HepG2 (cell line): ENCODE measurements at regions not wholly inside any gene's neighbourhood (a gene's known extent, or its start where the extent isn't known, plus 50 kb on each side); places are given as distances from the start of the nearest gene placed in this dataset.
A peak's percentile ranks its signal among the peaks of the same experiment; 100 is the strongest.

Source experiments
- ATAC-seq: fragments of 200-7000 bp; cut with Tn5 transposase; 3 replicates; pipeline ENCODE4 v1.9.1; 2020; ENCODE audit warnings: mild to moderate bottlenecking, moderate library complexity
- BruUV-seq: library from RNA; stranded (reverse); fragments of 400-500 nt; replicated peaks from 2 replicates; lab custom pipeline; 2021; lab: Mats Ljungman, UMichigan
- CTCF ChIA-PET: fragments of 300-600 bp; formaldehyde crosslinking; extraction: SDS; loops from one replicate; lab custom pipeline; 2021; ENCODE audit warnings: low total read pairs, inconsistent platforms, low intra/inter-chr PET ratio; lab: Yijun Ruan, JAX
- POLR2A ChIA-PET: fragments of 350-600 bp; sonication (Branson Sonifier 250); formaldehyde crosslinking; loops from one replicate; lab custom pipeline; 2020; ENCODE audit warnings: antibody characterized with exemption, inconsistent platforms; lab: Yijun Ruan, JAX
- DNase-seq: peaks from one replicate; pipeline ENCODE4 v3.0.0-alpha.2; 2015; ENCODE audit warnings: low spot score
- FAIRE-seq: peaks from 3 replicates; lab custom pipeline; 2011; peaks lifted over from hg19 to GRCh38; lab: Jason Lieb, UNC
- H2AFZ ChIP-seq: one replicate; pipeline ENCODE4 v1.6.1; 2011; ENCODE audit warnings: low read length, inconsistent platforms
- H3K27ac ChIP-seq: fragments of 300-600 bp; 3 replicates; pipeline ENCODE4 v1.8.0; 2011; ENCODE audit warnings: mixed run types, mild to moderate bottlenecking, mixed read lengths, low read length, inconsistent platforms; ENCODE audit not compliant: insufficient read depth; ENCODE audit errors: extremely low read length
- H3K27me3 ChIP-seq, 2 experiments: fragments of 200-600 bp in 1 of 2; 2 replicates in 1 of 2; 3 replicates in 1 of 2; pipeline versions ENCODE4 v1.6.0 to v1.8.0; 2011; ENCODE audit warnings: low read length in 2 of 2, mild to moderate bottlenecking in 2 of 2, moderate library complexity in 2 of 2, inconsistent platforms in 1 of 2; ENCODE audit not compliant: insufficient read depth in 2 of 2, control insufficient read depth in 1 of 2
- H3K36me3 ChIP-seq, 2 experiments: fragments of 200-600 bp in 1 of 2; replicated peaks in 1 of 2; 2 replicates in 1 of 2; 3 replicates in 1 of 2; pipeline versions ENCODE4 v1.5.1 to v1.8.0; 2011; ENCODE audit warnings: low read length in 2 of 2, inconsistent platforms in 1 of 2; ENCODE audit not compliant: insufficient read depth in 2 of 2, control insufficient read depth in 1 of 2
- H3K4me1 ChIP-seq: 2 replicates; pipeline ENCODE4 v1.5.1; 2012; ENCODE audit warnings: low read length, inconsistent platforms; ENCODE audit not compliant: insufficient read depth
- H3K4me2 ChIP-seq: 2 replicates; pipeline ENCODE4 v1.6.0; 2011; ENCODE audit warnings: low read depth, low read length, inconsistent platforms
- H3K4me3 ChIP-seq, 3 experiments: fragments of 200-600 bp in 1 of 3; sonication (generic), shearing (Covaris generic) in 1 of 3; replicated peaks in 1 of 3; 2 replicates each; pipeline ENCODE4 v1.5.1; 2011 to 2016; ENCODE audit warnings: low read length in 3 of 3, inconsistent platforms in 2 of 3, low read depth in 2 of 3, mild to moderate bottlenecking in 2 of 3, control low read depth in 1 of 3, mixed read lengths in 1 of 3; ENCODE audit not compliant: insufficient read depth in 1 of 3
- H3K79me2 ChIP-seq: one replicate; pipeline ENCODE4 v1.6.1; 2011; ENCODE audit warnings: low read length, inconsistent platforms; ENCODE audit not compliant: insufficient read depth
- H3K9ac ChIP-seq: 2 replicates; pipeline ENCODE4 v1.6.0; 2011; ENCODE audit warnings: mild to moderate bottlenecking, low read depth, low read length, inconsistent platforms; ENCODE audit not compliant: insufficient read depth
- H3K9me3 ChIP-seq: 2 replicates; pipeline ENCODE4 v1.5.1; 2012; ENCODE audit warnings: mild to moderate bottlenecking, low read length
- H4K20me1 ChIP-seq: 2 replicates; pipeline ENCODE4 v1.6.0; 2011; ENCODE audit warnings: inconsistent platforms, mild to moderate bottlenecking, low read length, moderate library complexity; ENCODE audit not compliant: insufficient read depth
- ISX ChIP-seq: sonication (generic); formaldehyde crosslinking; conservative IDR thresholded peaks from 2 replicates; pipeline ENCODE4 v1.5.0; 2020; ENCODE audit warnings: missing genetic modification reagents
- PCBP1 ChIP-seq: fragments of 200-400 bp; formaldehyde crosslinking; IDR thresholded peaks from 2 replicates; pipeline ENCODE4 v1.6.1; 2017; ENCODE audit warnings: mild to moderate bottlenecking, low read depth, low read length, borderline replicate concordance
- POLR2AphosphoS2 ChIP-seq: IDR thresholded peaks from 2 replicates; pipeline ENCODE4 v1.6.1; 2011; ENCODE audit warnings: low read depth, low read length, improper control_type of control experiment
- RAD21 ChIP-seq: fragments of 450-650 bp; formaldehyde crosslinking; IDR thresholded peaks from 2 replicates; pipeline ENCODE4 v1.5.0; 2020; ENCODE audit warnings: mild to moderate bottlenecking
- SMC3 ChIP-seq: IDR thresholded peaks from 2 replicates; pipeline ENCODE4 v1.6.1; 2011; ENCODE audit warnings: low read length, improper control_type of control experiment
- STAG1 ChIP-seq: sonication (generic); formaldehyde crosslinking; IDR thresholded peaks from 2 replicates; pipeline ENCODE4 v1.4.0; 2020; ENCODE audit warnings: missing genetic modification reagents
- TEAD3 ChIP-seq: optimal IDR thresholded peaks from 2 replicates; pipeline ENCODE3; 2016; ENCODE audit warnings: borderline replicate concordance
- XRCC5 ChIP-seq: fragments of 200-400 bp; formaldehyde crosslinking; optimal IDR thresholded peaks from 2 replicates; pipeline ENCODE3; 2017; ENCODE audit warnings: mild to moderate bottlenecking, low read length
- ZBTB8A ChIP-seq: sonication (generic); formaldehyde crosslinking; IDR thresholded peaks from 2 replicates; pipeline ENCODE4 v1.4.0; 2020; ENCODE audit warnings: mild to moderate bottlenecking, low read depth, missing genetic modification reagents, borderline replicate concordance
- ZMYM4 ChIP-seq: sonication (generic); formaldehyde crosslinking; IDR thresholded peaks from 2 replicates; pipeline ENCODE4 v1.8.1; 2023; ENCODE audit warnings: mild to moderate bottlenecking, missing genetic modification reagents
- ZNF484 ChIP-seq: sonication (generic); formaldehyde crosslinking; IDR thresholded peaks from 2 replicates; pipeline ENCODE4 v1.5.1; 2020; ENCODE audit warnings: mild to moderate bottlenecking, low read depth, missing genetic modification reagents, borderline replicate concordance
- ZNF556 ChIP-seq: sonication (generic); formaldehyde crosslinking; IDR thresholded peaks from 2 replicates; pipeline ENCODE4 v1.4.0; 2020; ENCODE audit warnings: mild to moderate bottlenecking, missing genetic modification reagents, borderline replicate concordance
- ZNF616 ChIP-seq: sonication (generic); formaldehyde crosslinking; IDR thresholded peaks from 2 replicates; pipeline ENCODE4 v1.5.0; 2020; ENCODE audit warnings: low read depth, mild to moderate bottlenecking, missing genetic modification reagents
- WGBS: methylation state at CpG from one replicate; pipeline ENCODE4 v1.1.6; 2017; ENCODE audit warnings: low lambda C conversion rate; 5-methylcytosine and 5-hydroxymethylcytosine counted together
- in situ Hi-C: cut with HindIII; loops from 2 replicates; pipeline ENCODE4 v1.10.0; 2017; ENCODE audit warnings: low pct_unique_long_range_greater_than_20kb; ENCODE audit not compliant: extremely low pct_ligation_motif_present
- intact Hi-C: fragments of 100-400 bp; cut with micrococcal nuclease; formaldehyde crosslinking; loops from one replicate; pipeline ENCODE4 v1.10.0; 2022; ENCODE audit not compliant: unreplicated experiment
- TF ChIP-seq, protein P1 (sequence below): sonication (generic); formaldehyde crosslinking; IDR thresholded peaks from 2 replicates; pipeline ENCODE4 v1.5.0; 2020; ENCODE audit warnings: mild to moderate bottlenecking, missing genetic modification reagents, moderate library complexity

DNA sequence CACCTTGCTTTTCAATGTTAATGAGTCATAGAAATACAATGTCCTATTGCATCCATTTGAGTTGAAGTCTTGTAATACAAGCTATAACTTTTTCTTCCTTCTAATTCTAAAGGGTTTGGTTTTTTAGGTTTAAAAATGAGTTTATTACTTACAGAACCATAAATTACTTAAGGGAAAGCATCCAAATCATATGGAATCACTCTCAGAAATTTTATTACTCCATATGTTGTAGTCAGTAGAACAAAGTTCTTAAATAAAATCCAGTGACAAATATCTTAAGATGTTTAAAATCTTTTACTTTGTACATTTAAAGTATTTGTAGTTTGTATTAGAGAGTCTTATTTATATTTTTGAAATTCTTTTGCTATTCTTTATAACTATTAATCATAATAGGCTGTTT, 253.2 kb downstream of the IPO8 start (continued):
- no peak for TF ChIP-seq ZBTB8A (CRISPR knock-in tag)
- TF ChIP-seq ZNF616, result no peak

DNA sequence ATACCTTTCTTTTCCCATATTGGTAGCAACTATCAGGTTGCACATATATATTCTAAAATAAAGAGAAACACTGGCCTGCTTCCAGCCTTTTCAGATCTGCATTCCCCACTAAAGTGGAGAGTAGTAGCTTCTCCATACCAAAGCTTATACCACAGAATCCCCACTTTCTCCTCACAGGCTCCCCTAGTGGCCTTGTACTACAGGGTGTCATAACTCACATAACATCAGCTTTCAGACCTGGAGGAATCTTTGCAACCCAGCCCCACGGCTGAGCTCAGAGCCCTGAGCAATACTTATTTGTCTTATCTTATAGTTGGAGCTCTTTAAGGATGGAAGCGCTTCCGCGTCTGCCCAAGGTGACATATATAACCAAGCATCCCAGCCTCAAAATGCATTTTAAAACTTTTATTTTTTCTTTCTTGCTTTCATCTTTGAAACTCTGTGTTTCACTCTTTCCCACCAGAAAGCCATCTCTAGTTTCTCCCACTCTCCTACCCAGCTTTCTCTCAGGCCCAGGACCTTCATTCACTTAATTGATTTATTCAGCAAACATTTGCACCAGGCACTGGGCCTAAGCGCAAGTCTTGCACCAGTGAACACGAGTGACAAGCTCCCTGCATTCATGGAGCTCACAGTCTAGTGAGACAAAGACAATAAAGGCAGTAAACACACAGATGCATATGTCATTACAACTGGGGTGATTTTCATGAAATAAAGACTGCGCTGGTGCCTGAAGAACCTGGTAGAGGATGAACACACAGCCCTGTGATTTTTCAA, 254.7 kb downstream of the IPO8 start:
- Histone ChIP-seq H3K4me3 (no peak overlapping the region), H3K36me3 (no peaks in the 10 kb centered on the region), H4K20me1 (no peaks in the 10 kb centered on the region), H3K27ac (no peak overlapping the region), H2AFZ (no peak overlapping the region), H3K79me2 (no peaks in the 10 kb centered on the region), H3K4me2 (0 out of 2 replicates have a peak overlapping the region, but pooled peaks have one; percentile 6), H3K4me1 (peaks cover 30% of the 10 kb centered on the region), H3K9me3 (no peaks in the 10 kb centered on the region), H3K27me3 (no peaks in the 10 kb centered on the region), H3K9ac (no peak overlapping the region)
- DNase-seq (peak; percentile 52), FAIRE-seq (peak; percentile 51), ATAC-seq (peak; percentile 99)
- ChIA-PET POLR2A (interaction anchor here (1.0 kb wide), 1 partner anchor 67 kb away, joined by 3 read pairs; no protein-coding TSS in a partner anchor), CTCF (no interaction called here)
- no TSS peak for BruUV-seq
- 65% methylated on average over 7 of the region's 7 CpGs for WGBS
- in situ Hi-C loops, result no loop called here
- intact Hi-C loops, result loop anchor here (1.0 kb wide), 1 partner anchor 366 kb away; no protein-coding TSS in a partner anchor
- TF ChIP-seq XRCC5 (peak; percentile 42), SMC3 (peak; percentile 58; the same call in 1 of the 2 replicates), ZNF484 (CRISPR knock-in tag) (no peak), ZMYM4 (CRISPR knock-in tag) (0 out of 2 replicates have a peak, but pooled peaks have one; percentile 23), ZNF556 (CRISPR knock-in tag) (no peak), RAD21 (CRISPR knock-in tag) (peak; percentile 18; the same call in 1 of the 2 replicates), TEAD3 (no peak), ISX (no peak), POLR2AphosphoS2 (no peak), STAG1 (CRISPR knock-in tag) (peak; percentile 52; the same call in 1 of the 2 replicates), PCBP1 (no peak)
- TF ChIP-seq, protein P1, sequence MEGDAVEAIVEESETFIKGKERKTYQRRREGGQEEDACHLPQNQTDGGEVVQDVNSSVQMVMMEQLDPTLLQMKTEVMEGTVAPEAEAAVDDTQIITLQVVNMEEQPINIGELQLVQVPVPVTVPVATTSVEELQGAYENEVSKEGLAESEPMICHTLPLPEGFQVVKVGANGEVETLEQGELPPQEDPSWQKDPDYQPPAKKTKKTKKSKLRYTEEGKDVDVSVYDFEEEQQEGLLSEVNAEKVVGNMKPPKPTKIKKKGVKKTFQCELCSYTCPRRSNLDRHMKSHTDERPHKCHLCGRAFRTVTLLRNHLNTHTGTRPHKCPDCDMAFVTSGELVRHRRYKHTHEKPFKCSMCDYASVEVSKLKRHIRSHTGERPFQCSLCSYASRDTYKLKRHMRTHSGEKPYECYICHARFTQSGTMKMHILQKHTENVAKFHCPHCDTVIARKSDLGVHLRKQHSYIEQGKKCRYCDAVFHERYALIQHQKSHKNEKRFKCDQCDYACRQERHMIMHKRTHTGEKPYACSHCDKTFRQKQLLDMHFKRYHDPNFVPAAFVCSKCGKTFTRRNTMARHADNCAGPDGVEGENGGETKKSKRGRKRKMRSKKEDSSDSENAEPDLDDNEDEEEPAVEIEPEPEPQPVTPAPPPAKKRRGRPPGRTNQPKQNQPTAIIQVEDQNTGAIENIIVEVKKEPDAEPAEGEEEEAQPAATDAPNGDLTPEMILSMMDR (CRISPR knock-in tag), result peak; percentile 54
